Germinal center (tissue), 1 donor: ENCODE measurements at regions not wholly inside any gene's neighbourhood (a gene's known extent, or its start where the extent isn't known, plus 50 kb on each side); places are given as distances from the start of the nearest gene placed in this dataset.

Source experiments
- DNase-seq: peaks from one replicate; pipeline ENCODE4 v3.0.0; 2012; ENCODE audit warnings: mixed read lengths, low spot score

GRCh38 chr6:225907-226306, 66.4 kb upstream of the DUSP22 start:
- no peak for DNase-seq

- DNase-seq = no peak
Observed at GRCh38 chr6:226516-227073, 65.7 kb upstream of the DUSP22 start.

- no peak for DNase-seq
Observed at GRCh38 chr6:227074-227782, 65.1 kb upstream of the DUSP22 start.

- no peak for DNase-seq
Observed at GRCh38 chr6:227812-228338, 64.4 kb upstream of the DUSP22 start.

GRCh38 chr6:228881-229651, 63.2 kb upstream of the DUSP22 start:
- no peak for DNase-seq

- no peak for DNase-seq
Observed at GRCh38 chr6:231779-232178, 60.5 kb upstream of the DUSP22 start.

GRCh38 chr6:232982-233640, 59.2 kb upstream of the DUSP22 start:
- DNase-seq = no peak

- DNase-seq = no peak
Observed at GRCh38 chr6:234706-235372, 57.4 kb upstream of the DUSP22 start.

GRCh38 chr6:235763-236360, 56.4 kb upstream of the DUSP22 start:
- DNase-seq = no peak

- DNase-seq = no peak
Observed at GRCh38 chr6:236519-236918, 55.8 kb upstream of the DUSP22 start.

- DNase-seq = no peak
Observed at GRCh38 chr6:240151-240550, 52.1 kb upstream of the DUSP22 start.

GRCh38 chr6:241336-241865, 50.9 kb upstream of the DUSP22 start:
- no peak for DNase-seq
